Endothelial cell of umbilical vein (primary cell): ENCODE measurements at regions not wholly inside any gene's neighbourhood (a gene's known extent, or its start where the extent isn't known, plus 50 kb on each side); places are given as distances from the start of the nearest gene placed in this dataset.

Source experiments
- CTCF ChIP-seq, 2 donors: IDR thresholded peaks; 1 replicate in 1 of 2; 2 replicates in 1 of 2; pipeline ENCODE4 v1.5.1; 2011; ENCODE audit warnings: low read length in 2 of 2, mild to moderate bottlenecking in 2 of 2, moderate library complexity in 2 of 2, control low read depth in 1 of 2, inconsistent platforms in 1 of 2, low read depth in 1 of 2; ENCODE audit not compliant: insufficient read depth in 1 of 2; ENCODE audit errors: extremely low read depth in 1 of 2
- EZH2 ChIP-seq: IDR thresholded peaks from 2 replicates; pipeline ENCODE4 v1.6.1; 2012; ENCODE audit warnings: borderline replicate concordance, low read depth, mild to moderate bottlenecking, moderate library complexity, low read length, inconsistent platforms; ENCODE audit not compliant: severe bottlenecking
- FOS ChIP-seq: IDR thresholded peaks from 2 replicates; pipeline ENCODE4 v1.6.1; 2011; ENCODE audit warnings: mild to moderate bottlenecking, low read length, moderate library complexity, borderline replicate concordance; ENCODE audit not compliant: insufficient read depth
- GATA2 ChIP-seq: IDR thresholded peaks from 2 replicates; pipeline ENCODE4 v1.7.0; 2011; ENCODE audit warnings: low read depth, mild to moderate bottlenecking, moderate library complexity, mixed read lengths, low read length; ENCODE audit not compliant: insufficient read length, insufficient read depth
- JUN ChIP-seq: IDR thresholded peaks from 2 replicates; pipeline ENCODE4 v1.6.1; 2011; ENCODE audit warnings: borderline replicate concordance, low read depth; ENCODE audit not compliant: insufficient read length, insufficient read depth
- MYC ChIP-seq: IDR thresholded peaks from one replicate; pipeline ENCODE4 v1.6.1; 2011; ENCODE audit warnings: mild to moderate bottlenecking, low read depth, low read length
- POLR2A ChIP-seq: IDR thresholded peaks from 2 replicates; pipeline ENCODE4 v1.6.1; 2012; ENCODE audit warnings: low read depth, mild to moderate bottlenecking, control low read depth, low read length
- POLR2AphosphoS5 ChIP-seq: IDR thresholded peaks from 2 replicates; pipeline ENCODE4 v1.6.1; 2012; ENCODE audit warnings: low read depth, mild to moderate bottlenecking, control low read depth, low read length, moderate library complexity; ENCODE audit not compliant: insufficient read depth
- TF ChIP-seq, protein P1 (sequence below): IDR thresholded peaks from 2 replicates; pipeline ENCODE4 v1.6.1; 2011; ENCODE audit not compliant: insufficient read depth, insufficient read length

DNA sequence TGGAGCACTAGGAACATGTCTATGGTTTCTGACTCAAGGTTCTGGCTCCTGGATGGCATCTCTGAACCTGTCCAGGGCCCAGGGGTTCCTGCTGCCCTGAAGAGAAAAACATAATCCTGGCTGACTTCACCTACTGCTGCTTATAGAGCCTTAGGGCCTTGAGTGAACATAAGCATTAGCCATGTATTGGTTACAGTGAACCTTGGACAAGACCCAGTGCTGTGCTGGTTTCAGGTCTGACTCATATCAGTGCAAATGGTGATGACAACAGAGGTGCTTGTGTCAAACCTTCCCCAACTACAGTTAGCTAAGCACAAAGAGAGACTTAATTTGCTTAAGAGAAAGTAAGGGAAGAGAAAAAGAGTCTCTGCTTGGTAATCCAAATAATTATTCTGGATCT lies 1047.2 kb downstream of the GLUD2 start:
- TF ChIP-seq CTCF (IDR thresholded peaks at IDR 0.05; ENCODE audit: extremely low read depth in 1 of 2, insufficient read depth in 1 of 2, low read depth in 1 of 2, low read length in 2 of 2) (no peak), EZH2 (no peak), POLR2A (no peak), POLR2AphosphoS5 (no peak), MYC (no peak), JUN (no peak), FOS (no peak), GATA2 (no peak)
- TF ChIP-seq, protein P1, sequence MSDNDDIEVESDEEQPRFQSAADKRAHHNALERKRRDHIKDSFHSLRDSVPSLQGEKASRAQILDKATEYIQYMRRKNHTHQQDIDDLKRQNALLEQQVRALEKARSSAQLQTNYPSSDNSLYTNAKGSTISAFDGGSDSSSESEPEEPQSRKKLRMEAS = no peak
